Cardiac septum (tissue), 1 donor: ENCODE measurements at regions not wholly inside any gene's neighbourhood (a gene's known extent, or its start where the extent isn't known, plus 50 kb on each side); places are given as distances from the start of the nearest gene placed in this dataset.

Experiments
- DNase-seq: peaks from one replicate; pipeline ENCODE4 v3.0.0-alpha.2; 2020; ENCODE audit warnings: low spot score
- intact Hi-C: fragments of 100-400 bp; cut with DNase I; formaldehyde crosslinking; loops from one replicate; pipeline ENCODE4 v1.14.0; 2022
- donor health status: DM: no; HTN: no; CAD: no.

DNA sequence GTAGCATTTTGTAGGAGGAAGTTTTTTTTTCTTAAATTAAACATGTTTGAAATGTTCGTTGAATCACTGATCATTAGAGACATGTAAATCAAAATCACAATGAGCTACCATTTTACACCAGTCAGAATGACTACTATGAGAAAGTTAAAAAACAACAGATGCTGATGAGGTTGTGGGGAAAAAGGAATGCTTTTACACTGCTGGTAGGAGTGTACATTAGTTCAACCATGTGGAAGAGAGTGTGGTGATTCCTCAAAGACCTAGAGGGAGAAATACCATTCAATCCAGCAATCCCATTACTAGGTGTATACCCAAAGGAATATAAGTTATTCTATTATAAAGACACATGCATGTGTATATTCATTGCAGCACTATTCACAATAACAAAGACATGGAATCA is 122.0 kb upstream of the ARGLU1 start:
- intact Hi-C loops, result loop anchor here (5.0 kb wide), 1 partner anchor 68 kb away; no protein-coding TSS in a partner anchor
- no peak for DNase-seq

DNA sequence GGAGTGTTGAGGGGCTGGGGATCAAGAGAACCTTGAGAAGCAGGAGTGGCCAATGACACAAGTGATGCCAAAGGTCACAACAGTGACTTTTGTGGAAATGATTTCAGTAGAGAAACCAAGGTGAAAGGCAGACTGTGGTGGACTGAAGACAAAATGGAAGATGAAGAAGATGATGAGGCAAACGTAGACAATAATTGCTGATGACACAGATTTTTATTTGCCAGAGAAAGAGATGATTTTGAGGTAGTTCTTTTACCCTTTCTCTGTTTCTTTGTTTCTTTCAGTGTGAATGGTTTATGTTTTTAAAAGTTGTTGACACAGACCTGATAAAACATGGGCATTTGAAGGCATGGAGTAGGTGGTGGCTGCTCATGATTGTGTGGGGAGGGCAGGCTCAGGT is 121.0 kb upstream of the ARGLU1 start:
- DNase-seq, result no peak
- intact Hi-C loops, result no loop called here

DNA sequence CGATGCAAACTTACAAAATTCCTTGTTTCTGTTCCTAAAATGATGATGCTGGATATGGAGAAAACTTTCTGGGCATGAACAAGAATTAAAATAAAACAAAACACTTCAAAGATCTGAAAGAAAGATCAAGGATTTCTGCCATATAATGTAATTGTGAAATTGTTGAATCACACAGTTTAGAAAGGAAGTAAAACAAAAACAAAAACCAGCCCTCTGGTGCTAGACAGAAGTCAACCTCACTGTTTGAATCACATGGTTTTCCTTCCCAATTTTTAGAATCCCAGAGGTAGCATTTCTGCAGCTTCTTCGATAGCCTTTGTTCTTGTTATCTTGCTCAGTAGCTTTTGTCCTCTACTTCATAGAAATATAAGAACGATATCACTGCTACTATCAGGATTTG is 118.2 kb upstream of the ARGLU1 start:
- intact Hi-C loops, result no loop called here
- DNase-seq, result no peak

DNA sequence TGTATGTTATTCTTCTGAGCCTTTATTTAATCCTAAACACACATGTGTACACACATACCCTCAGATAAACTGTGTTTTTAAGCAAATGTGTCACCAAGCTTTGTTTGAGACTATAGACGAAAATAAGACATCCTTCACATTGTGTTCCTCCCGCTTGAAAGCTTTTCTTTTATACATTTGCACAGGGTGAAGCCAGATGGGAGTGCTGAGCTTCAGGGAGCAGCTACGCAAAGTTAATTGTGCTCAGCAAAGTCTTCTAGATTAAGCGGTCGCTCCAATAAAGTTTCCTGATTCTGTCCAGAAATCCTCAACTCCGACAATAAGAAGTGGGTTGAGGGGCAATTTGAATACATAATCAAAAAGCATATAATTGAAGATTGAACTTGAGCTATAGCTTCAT is 117.2 kb upstream of the ARGLU1 start:
- intact Hi-C loops, result no loop called here
- no peak for DNase-seq

- intact Hi-C loops, result no loop called here
- no peak for DNase-seq
These were observed 116.0 kb upstream of the ARGLU1 start for GRCh38 chr13:106683918-106684317.

DNA sequence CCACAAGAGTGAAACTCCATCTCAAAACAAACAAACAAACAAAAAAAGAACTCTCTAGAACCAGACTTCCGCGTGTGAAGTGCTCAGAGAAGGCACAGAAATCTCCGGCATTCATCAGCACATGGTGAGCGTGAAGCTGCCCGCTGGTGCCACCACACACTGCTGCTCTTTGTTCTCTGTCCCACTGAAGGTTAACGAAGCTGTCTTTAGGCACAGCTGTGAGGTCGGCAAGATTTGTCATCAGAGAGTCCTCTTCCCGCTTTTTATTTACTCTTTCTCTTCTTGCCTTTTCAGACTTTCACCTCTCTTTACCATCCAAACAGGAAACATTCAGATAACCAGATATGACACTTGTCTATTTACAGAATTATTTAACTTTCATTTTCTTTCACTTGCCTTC is 115.2 kb upstream of the ARGLU1 start:
- DNase-seq, result no peak
- intact Hi-C loops, result no loop called here

DNA sequence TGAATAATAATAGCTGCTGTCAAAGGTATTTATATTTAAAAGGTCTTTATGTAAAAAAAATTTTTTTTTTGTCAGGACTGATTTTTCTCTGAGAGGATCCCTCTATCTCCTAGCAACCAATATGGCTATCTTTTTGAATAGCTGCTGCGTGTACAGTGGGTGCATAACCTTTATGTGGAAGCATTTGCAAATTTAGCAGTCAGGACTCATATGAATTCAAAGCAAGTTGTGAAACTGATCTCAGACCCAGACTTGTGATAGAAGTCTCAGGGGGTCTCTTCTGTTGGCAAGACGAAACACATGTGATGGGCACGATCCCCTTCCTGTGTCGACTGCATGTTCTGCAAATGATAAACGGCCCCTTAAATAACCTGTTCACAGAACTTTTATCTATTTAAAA is 114.1 kb upstream of the ARGLU1 start:
- no peak for DNase-seq
- intact Hi-C loops, result no loop called here

- DNase-seq, result no peak
- intact Hi-C loops, result no loop called here
These were observed 113.6 kb upstream of the ARGLU1 start for GRCh38 chr13:106681536-106681935.

- DNase-seq, result no peak
- intact Hi-C loops, result no loop called here
These were observed 113.0 kb upstream of the ARGLU1 start for GRCh38 chr13:106680796-106681472.

- no peak for DNase-seq
- intact Hi-C loops, result no loop called here
These were observed 110.9 kb upstream of the ARGLU1 start for GRCh38 chr13:106678646-106679418.

DNA sequence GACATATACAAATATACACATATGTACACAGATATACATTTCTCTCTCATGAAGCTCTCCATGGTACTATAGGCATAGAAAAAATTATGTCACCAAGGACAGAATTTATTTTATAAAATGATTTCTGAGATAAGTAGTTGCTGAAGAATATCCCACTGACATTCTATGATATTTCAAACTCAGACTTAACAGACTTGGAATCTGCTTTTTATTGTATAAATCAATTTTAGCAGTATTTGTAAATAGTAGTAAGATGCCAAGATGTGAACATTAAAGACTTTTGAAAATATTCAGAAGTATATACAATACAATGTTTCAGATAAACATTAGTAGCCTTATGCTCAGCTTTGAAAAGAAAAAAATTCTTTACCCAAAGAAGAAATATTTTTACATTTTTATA is 107.4 kb upstream of the ARGLU1 start:
- DNase-seq, result no peak
- intact Hi-C loops, result no loop called here

DNA sequence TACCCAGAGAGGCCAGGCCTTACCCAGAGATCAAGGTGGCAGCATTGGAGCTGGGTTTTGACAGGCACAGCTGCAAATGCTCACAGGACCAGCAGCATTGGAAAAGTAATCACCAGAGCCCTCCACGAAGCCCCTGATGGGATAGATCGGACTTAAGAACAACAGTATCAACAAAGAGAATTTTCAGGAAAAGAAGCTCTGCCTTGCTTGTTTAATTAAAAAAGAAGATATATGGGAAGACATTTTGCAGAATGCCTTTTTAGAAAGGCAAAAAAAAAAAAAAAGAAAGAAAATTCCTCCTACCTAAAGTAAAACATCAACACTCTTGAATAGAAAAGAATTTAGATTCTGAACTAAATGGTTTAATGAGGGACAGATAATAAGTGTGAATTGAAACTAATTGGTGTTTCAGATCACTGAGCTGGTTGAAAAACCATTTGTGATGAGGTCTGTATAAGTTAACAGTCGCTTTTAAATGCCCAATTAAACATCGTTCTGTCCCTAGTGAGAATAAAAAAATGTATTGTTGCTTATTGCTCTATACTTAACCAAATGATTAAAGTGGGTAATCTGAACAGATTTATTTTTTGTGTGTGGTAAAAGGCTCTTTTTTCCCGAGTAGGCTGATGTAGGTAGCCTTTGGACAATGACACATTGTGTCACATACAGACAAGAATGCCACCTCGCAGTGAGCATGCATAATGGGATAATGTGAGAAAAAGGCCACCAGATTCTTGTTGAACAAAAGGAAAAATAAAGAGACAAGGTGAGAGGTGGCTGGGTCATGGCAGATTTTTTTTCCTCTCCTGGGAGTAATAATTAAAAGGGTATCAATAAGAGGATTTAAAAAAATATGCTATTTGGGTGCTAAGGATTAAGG is 93.0 kb upstream of the ARGLU1 start:
- DNase-seq, result no peak
- intact Hi-C loops, result no loop called here

- intact Hi-C loops, result no loop called here
- DNase-seq, result no peak
These were observed 89.2 kb upstream of the ARGLU1 start for GRCh38 chr13:106657104-106657503.

DNA sequence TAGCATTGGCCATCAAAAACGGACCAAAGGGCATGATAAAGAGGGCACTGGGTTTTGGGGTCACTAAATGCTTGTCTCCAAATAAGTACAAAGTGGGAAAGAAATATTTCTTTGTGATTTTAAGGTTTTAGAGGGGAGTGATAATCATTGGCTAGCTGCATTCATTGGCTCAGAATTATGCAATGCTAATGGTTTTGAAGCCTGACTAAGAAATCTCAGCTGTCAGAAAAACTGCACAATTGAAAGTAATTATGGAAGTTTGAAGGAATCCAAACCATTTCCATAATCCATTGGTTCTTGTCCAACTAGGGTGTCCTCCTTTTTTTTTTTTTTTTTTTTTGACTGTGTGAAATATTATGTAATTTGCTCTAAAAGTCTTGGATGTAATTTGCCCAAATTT is 88.2 kb upstream of the ARGLU1 start:
- DNase-seq, result no peak
- intact Hi-C loops, result no loop called here

- no peak for DNase-seq
- intact Hi-C loops, result no loop called here
These were observed 83.5 kb upstream of the ARGLU1 start for GRCh38 chr13:106651442-106651841.

- no peak for DNase-seq
- intact Hi-C loops, result no loop called here
These were observed 82.8 kb upstream of the ARGLU1 start for GRCh38 chr13:106650690-106651205.

GRCh38 chr13:106649495-106649894 is 81.6 kb upstream of the ARGLU1 start:
- intact Hi-C loops, result no loop called here

DNA sequence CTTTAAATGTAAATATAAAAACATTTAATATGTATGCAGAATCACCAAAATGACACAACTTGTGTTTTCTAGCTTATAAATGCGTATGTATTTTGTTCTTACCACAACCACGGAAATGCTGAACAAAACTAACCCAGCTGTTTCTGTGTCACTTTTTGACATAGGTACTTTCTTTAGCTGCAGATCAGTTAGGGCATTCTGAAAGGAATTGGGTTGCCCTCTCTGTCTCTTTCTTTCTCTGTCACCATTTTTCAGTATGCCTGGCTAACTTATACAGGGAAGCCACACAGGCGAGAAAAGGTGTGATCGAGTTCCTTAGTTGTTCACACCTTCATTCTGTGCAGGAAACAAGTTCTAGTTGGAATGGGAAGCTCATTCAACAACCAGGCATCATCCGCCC is 72.6 kb upstream of the ARGLU1 start:
- no peak for DNase-seq
- intact Hi-C loops, result no loop called here

More at GRCh38 chr13:106649495-106649894, 81.6 kb upstream of the ARGLU1 start:
- no peak for DNase-seq

- intact Hi-C loops, result no loop called here
- no peak for DNase-seq
These were observed 69.6 kb upstream of the ARGLU1 start for GRCh38 chr13:106637519-106637918.

GRCh38 chr13:106636492-106636891 is 68.6 kb upstream of the ARGLU1 start:
- intact Hi-C loops, result no loop called here

More at GRCh38 chr13:106636492-106636891, 68.6 kb upstream of the ARGLU1 start:
- DNase-seq, result no peak
